ENCODE measurements at regions not wholly inside any gene's neighbourhood (a gene's known extent, or its start where the extent isn't known, plus 50 kb on each side); places are given as distances from the start of the nearest gene placed in this dataset.

DNA sequence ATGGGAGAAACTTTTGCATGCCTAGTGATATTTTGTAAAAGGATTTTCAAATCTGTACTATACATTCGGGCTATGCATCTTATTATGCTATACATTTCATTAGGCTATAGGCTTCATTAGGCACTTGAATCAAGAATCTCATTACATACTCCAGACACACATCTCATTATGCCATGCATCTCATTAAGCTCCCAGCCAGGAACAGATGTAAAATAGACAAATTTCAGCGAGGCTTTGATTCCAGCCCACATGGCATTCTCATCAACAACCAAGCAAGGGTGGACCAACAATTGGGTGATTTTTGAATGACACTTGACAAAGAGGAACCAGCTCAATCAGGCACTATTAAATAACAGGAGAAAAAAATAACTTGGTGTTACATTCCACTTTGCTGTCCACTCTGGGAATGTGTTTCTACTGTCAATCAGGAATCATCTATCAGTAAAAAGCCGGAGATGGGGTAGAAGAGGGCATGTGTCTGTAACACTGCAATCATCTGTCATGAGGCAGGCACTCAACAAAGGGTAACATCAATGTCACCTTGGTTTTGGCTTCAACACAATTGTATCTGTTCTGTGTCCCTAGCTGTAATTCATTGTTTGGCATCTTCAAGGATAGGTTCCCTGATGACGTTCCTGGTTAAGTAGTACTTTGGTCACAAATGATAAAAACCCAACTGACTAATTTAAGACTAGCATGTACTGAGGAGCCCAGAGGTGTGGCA is 498.6 kb downstream of the EPHA4 start:
- no peak overlapping the region for H3K4me3 ChIP-seq (ENCODE audit: low read depth, low read length)
- H3K9me3 ChIP-seq (ENCODE audit: control insufficient read depth, insufficient read depth, low read length) = peaks cover 9% of the 10 kb centered on the region
- no peaks in the 10 kb centered on the region for H3K36me3 ChIP-seq (ENCODE audit: control insufficient read depth, insufficient read depth, low read length)
- H3K9ac ChIP-seq (ENCODE audit: low read depth, low read length) = no peak overlapping the region
- H3K4me1 ChIP-seq (ENCODE audit: control insufficient read depth, insufficient read depth, low read length) = no peaks in the 10 kb centered on the region
- no peaks in the 10 kb centered on the region for H3K27me3 ChIP-seq (ENCODE audit: control insufficient read depth, insufficient read depth, low read length)

DNA sequence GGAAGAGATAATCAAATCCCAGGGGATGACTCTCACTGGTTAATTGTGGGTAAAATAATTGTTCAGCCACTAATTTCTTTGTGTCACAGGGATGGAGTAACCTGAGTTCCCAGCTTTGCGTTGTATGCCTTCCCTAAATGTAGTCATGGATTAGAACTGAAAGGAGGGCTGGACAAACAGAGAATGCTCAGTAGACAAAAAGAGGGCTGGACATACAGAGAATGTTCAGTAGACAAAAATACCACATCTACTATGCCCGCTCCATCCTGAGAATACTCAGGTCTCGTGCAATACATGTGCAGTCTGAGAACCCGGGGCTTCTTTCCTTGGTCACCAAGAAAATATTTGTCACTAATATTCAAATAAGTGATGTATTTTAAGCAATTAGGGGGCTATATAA is 497.9 kb downstream of the EPHA4 start:
- Histone ChIP-seq H3K27me3 (ENCODE audit: control insufficient read depth, insufficient read depth, low read length) (no peaks in the 10 kb centered on the region), H3K36me3 (ENCODE audit: control insufficient read depth, insufficient read depth, low read length) (no peaks in the 10 kb centered on the region), H3K4me3 (ENCODE audit: low read depth, low read length) (no peak overlapping the region), H3K9me3 (ENCODE audit: control insufficient read depth, insufficient read depth, low read length) (peaks cover 9% of the 10 kb centered on the region), H3K9ac (ENCODE audit: low read depth, low read length) (no peak overlapping the region), H3K4me1 (ENCODE audit: control insufficient read depth, insufficient read depth, low read length) (no peaks in the 10 kb centered on the region)

DNA sequence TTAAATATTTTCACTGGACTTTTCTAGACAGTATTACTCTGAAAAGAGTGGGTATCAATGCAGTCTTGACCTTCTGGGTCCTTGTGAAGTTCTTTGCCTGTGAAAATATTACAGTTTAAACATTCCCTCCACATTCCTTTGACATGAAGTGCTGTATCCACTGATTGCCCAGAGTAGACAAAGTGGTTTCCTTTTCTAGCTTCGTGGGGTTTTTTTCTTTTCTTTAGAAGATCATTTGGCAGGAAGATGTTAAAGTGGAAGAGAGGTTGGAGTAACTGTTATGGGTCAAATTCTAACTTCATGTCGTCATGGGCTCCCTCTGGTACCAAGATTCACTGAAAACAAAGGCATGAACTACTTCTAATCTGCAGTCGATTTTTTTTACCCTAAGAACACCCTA is 496.9 kb downstream of the EPHA4 start:
- H3K4me1 ChIP-seq (ENCODE audit: control insufficient read depth, insufficient read depth, low read length) = no peaks in the 10 kb centered on the region
- no peaks in the 10 kb centered on the region for H3K36me3 ChIP-seq (ENCODE audit: control insufficient read depth, insufficient read depth, low read length)
- H3K9me3 ChIP-seq (ENCODE audit: control insufficient read depth, insufficient read depth, low read length) = peaks cover 9% of the 10 kb centered on the region
- no peaks in the 10 kb centered on the region for H3K27me3 ChIP-seq (ENCODE audit: control insufficient read depth, insufficient read depth, low read length)
- H3K4me3 ChIP-seq (ENCODE audit: low read depth, low read length) = no peak overlapping the region
- no peak overlapping the region for H3K9ac ChIP-seq (ENCODE audit: low read depth, low read length)

DNA sequence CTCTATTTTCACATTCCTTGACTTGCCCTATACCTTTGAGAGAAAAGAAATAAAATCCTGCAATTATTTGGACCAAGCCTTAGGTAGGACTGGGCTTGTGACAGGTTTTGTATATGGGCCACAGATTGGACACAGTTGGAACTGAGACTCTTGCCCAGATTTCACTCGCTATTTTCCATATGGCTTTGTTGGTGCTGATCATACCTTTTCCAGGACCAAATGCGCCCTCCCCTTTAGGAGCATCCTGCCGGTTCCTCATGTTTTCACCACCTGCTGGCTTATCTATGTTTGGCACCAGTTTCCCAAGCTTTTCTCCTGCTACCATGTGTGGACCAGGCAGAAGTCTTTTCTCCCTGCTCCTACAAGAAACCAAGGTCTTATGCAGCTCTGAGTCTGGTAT is 494.9 kb downstream of the EPHA4 start:
- Histone ChIP-seq H3K9me3 (ENCODE audit: control insufficient read depth, insufficient read depth, low read length) (no peaks in the 10 kb centered on the region), H3K4me3 (ENCODE audit: low read depth, low read length) (no peak overlapping the region), H3K4me1 (ENCODE audit: control insufficient read depth, insufficient read depth, low read length) (no peaks in the 10 kb centered on the region), H3K36me3 (ENCODE audit: control insufficient read depth, insufficient read depth, low read length) (no peaks in the 10 kb centered on the region), H3K27me3 (ENCODE audit: control insufficient read depth, insufficient read depth, low read length) (no peaks in the 10 kb centered on the region), H3K9ac (ENCODE audit: low read depth, low read length) (no peak overlapping the region)

DNA sequence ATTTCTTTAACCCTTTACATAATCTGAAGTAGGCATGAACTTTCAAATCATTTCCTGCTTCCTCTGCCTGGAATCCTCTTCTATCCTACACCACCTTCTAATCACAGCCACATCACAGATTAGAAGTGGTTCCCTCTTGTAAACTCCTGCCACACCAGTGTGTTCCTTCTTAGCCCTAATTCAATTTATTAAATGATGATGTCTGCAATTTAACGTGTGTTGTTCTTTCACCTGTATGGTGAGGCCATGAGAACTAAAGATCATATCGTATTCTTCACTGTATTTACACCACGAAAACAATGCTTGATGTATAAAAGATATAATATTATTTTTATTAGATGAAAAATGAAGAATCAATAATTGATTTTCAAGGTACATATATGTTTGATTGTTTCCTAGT is 494.3 kb downstream of the EPHA4 start:
- no peaks in the 10 kb centered on the region for H3K36me3 ChIP-seq (ENCODE audit: control insufficient read depth, insufficient read depth, low read length)
- no peak overlapping the region for H3K4me3 ChIP-seq (ENCODE audit: low read depth, low read length)
- H3K9ac ChIP-seq (ENCODE audit: low read depth, low read length) = no peak overlapping the region
- no peaks in the 10 kb centered on the region for H3K9me3 ChIP-seq (ENCODE audit: control insufficient read depth, insufficient read depth, low read length)
- H3K4me1 ChIP-seq (ENCODE audit: control insufficient read depth, insufficient read depth, low read length) = no peaks in the 10 kb centered on the region
- no peaks in the 10 kb centered on the region for H3K27me3 ChIP-seq (ENCODE audit: control insufficient read depth, insufficient read depth, low read length)

DNA sequence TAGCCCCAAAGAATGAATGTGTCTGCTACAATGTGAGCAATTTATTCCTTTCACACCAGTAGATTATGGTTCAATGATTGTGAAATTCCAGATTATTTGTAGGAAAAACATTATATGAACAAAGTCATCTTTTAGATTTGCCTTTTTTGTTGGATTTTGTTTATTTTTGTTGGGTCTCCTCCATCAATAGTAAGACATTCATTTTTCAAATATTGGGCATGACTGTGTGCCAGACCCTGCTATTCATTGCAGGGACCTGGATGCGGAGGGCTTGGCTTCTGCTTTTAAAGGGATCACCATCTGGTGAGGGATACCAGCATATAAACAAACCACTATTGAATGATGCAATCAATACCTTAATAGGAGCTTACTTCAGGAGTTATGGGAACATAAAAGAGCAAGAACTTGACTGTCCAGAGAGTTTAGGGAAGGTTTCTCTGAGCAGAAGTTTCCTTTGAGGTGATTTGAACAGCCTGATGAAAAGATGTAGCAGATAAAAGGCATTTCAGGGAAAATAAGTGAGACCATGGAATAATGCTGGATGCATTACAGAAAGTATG is 486.7 kb downstream of the EPHA4 start:
- H3K9me3 ChIP-seq (ENCODE audit: control insufficient read depth, insufficient read depth, low read length) = no peaks in the 10 kb centered on the region
- H3K4me3 ChIP-seq (ENCODE audit: low read depth, low read length) = no peak overlapping the region
- no peaks in the 10 kb centered on the region for H3K4me1 ChIP-seq (ENCODE audit: control insufficient read depth, insufficient read depth, low read length)
- no peak overlapping the region for H3K9ac ChIP-seq (ENCODE audit: low read depth, low read length)
- H3K27me3 ChIP-seq (ENCODE audit: control insufficient read depth, insufficient read depth, low read length) = no peaks in the 10 kb centered on the region
- H3K36me3 ChIP-seq (ENCODE audit: control insufficient read depth, insufficient read depth, low read length) = no peaks in the 10 kb centered on the region

DNA sequence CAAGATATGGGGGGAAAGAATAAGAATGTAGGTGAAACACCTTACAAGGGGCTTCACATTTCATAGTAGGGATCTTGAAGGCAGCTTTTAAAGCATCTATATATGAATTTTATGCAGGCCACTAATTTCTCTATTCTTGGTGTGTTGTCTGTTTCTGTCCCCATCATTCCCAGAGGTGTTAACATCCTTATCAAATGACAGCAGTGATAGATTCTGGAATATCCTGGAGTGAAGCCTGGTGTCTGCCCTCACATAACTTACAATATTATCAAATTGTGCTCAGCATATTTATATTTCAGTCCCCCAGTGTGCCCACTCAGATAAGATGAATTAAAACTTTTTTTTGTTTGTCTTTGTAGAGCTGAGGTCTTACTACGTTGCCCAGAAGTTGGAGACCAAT is 486.2 kb downstream of the EPHA4 start:
- Histone ChIP-seq H3K4me1 (ENCODE audit: control insufficient read depth, insufficient read depth, low read length) (no peaks in the 10 kb centered on the region), H3K9me3 (ENCODE audit: control insufficient read depth, insufficient read depth, low read length) (no peaks in the 10 kb centered on the region), H3K9ac (ENCODE audit: low read depth, low read length) (no peak overlapping the region), H3K27me3 (ENCODE audit: control insufficient read depth, insufficient read depth, low read length) (no peaks in the 10 kb centered on the region), H3K36me3 (ENCODE audit: control insufficient read depth, insufficient read depth, low read length) (no peaks in the 10 kb centered on the region), H3K4me3 (ENCODE audit: low read depth, low read length) (no peak overlapping the region)

DNA sequence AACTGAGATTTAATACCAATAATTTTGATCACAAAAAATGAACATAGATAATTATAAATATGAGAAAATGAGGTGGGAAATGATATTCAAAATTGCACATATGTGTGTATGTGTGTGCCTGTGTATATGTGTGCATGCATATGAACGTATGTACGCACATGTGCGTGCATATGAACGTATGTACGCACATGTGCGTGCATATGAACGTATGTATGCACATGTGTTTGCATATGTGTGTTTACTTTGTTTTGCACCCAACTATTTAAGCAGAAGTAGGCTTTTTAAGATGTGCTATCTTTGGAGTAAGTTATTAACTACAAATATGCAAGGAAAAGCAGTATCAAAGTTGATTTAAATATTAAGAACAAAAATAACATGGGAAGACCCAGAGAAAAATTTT is 484.3 kb downstream of the EPHA4 start:
- no peaks in the 10 kb centered on the region for H3K4me1 ChIP-seq (ENCODE audit: control insufficient read depth, insufficient read depth, low read length)
- H3K36me3 ChIP-seq (ENCODE audit: control insufficient read depth, insufficient read depth, low read length) = no peaks in the 10 kb centered on the region

DNA sequence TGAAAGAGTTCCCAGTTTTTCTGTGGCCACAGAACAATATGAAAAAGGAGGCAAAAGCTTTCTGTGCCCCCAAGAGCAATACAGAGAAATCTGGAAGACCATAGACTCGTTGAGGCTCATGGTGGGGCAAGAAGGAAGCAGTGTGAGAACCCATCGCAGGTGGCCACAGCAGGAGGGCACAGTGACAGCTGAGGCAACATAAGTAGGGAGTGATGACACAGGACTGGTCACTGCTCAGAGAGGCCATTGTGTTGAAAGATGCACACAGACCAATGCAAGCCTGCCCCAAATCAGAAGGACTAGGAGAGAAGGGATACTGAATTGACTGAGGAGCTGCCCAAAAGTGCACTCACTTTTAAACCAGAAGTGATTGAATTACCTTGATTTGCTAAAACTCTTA is 483.6 kb downstream of the EPHA4 start:
- no peaks in the 10 kb centered on the region for H3K4me1 ChIP-seq (ENCODE audit: control insufficient read depth, insufficient read depth, low read length)

More for the DNA sequence above, 484.3 kb downstream of the EPHA4 start:
- H3K9ac ChIP-seq (ENCODE audit: low read depth, low read length) = no peak overlapping the region
- no peak overlapping the region for H3K4me3 ChIP-seq (ENCODE audit: low read depth, low read length)
- H3K27me3 ChIP-seq (ENCODE audit: control insufficient read depth, insufficient read depth, low read length) = no peaks in the 10 kb centered on the region
- no peaks in the 10 kb centered on the region for H3K9me3 ChIP-seq (ENCODE audit: control insufficient read depth, insufficient read depth, low read length)

DNA sequence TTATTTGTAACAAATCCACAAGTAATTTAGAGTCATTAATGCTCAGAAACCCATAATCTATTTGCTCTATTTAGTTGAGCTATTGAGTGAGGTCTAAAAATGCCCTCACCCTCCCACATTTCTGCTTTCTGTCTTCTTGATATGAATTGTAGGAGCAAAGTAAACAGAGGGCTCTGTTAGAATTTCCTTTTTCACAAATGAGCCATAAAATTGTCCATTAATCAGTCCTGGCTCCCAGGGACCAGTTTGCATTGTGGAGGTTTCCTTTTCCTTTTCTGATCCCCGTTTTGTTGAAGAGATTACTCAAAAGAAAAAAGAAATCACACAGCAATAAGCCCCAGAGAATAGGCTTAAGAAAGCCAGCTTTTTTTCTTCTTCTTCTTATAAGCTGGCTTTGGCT is 476.7 kb downstream of the EPHA4 start:
- Histone ChIP-seq H3K27me3 (ENCODE audit: control insufficient read depth, insufficient read depth, low read length) (no peaks in the 10 kb centered on the region), H3K9me3 (ENCODE audit: control insufficient read depth, insufficient read depth, low read length) (no peaks in the 10 kb centered on the region), H3K9ac (ENCODE audit: low read depth, low read length) (no peak overlapping the region), H3K4me1 (ENCODE audit: control insufficient read depth, insufficient read depth, low read length) (no peaks in the 10 kb centered on the region), H3K36me3 (ENCODE audit: control insufficient read depth, insufficient read depth, low read length) (no peaks in the 10 kb centered on the region), H3K4me3 (ENCODE audit: low read depth, low read length) (no peak overlapping the region)

More for the DNA sequence above, 483.6 kb downstream of the EPHA4 start:
- no peaks in the 10 kb centered on the region for H3K27me3 ChIP-seq (ENCODE audit: control insufficient read depth, insufficient read depth, low read length)
- H3K36me3 ChIP-seq (ENCODE audit: control insufficient read depth, insufficient read depth, low read length) = no peaks in the 10 kb centered on the region
- H3K4me3 ChIP-seq (ENCODE audit: low read depth, low read length) = no peak overlapping the region
- no peaks in the 10 kb centered on the region for H3K9me3 ChIP-seq (ENCODE audit: control insufficient read depth, insufficient read depth, low read length)
- H3K9ac ChIP-seq (ENCODE audit: low read depth, low read length) = no peak overlapping the region

DNA sequence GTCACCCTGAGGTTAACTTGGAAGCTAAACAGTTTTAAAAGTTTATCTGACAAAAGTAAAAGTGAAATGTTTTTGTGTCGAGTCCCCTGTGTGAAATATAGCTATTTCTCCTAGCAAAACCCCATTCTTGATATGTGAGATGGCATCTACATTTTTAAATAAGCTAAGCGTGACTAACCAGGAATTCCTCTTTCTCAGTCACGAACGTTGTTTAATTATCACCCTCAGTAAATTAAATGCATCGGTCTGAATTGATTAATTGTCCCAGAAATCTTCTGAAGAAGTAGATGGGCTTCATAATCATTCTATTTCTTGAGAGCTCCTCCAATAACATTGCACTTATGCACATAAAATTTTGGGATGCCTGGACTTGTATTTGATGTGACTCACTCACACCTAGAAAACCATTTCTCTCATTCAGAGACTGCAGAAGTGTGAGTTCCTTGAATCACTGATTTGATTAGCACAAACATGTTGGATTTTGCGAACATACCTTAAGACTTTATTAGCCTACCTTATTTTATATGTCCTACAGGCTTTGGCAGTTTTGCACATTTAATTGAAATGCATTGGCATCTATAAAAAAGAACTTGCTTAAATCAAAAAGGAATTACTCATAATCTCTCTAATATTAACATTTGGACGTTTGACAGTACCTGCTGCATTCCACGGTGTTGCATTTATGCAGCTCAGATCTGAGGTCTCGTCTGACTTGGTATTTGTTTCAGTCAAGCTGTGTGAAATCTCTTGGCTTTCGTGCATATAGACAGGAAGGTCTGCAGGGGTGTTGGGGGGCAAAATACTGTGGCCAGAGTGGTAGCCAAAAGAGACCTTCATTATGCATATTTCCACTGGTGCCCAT is 475.2 kb downstream of the EPHA4 start:
- H3K9ac ChIP-seq (ENCODE audit: low read depth, low read length) = no peak overlapping the region
- H3K4me3 ChIP-seq (ENCODE audit: low read depth, low read length) = no peak overlapping the region
- no peaks in the 10 kb centered on the region for H3K9me3 ChIP-seq (ENCODE audit: control insufficient read depth, insufficient read depth, low read length)

DNA sequence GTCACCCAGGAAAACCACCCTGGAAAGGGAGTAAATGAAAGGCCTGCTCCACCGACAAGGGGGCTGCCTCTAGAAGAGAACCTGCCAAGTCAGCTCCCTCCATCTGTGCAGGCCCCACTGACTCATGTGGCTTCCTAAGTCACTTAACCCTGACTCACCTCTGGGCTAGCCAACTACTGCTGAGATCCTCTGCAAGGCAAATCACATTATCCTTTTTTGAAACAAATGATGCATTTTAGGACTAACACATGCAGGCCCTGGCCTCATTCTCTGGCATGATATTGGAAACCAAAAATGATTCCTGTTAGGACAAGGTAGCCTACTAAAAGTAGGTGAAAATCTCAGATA is 474.6 kb downstream of the EPHA4 start:
- Histone ChIP-seq H3K36me3 (ENCODE audit: control insufficient read depth, insufficient read depth, low read length) (no peaks in the 10 kb centered on the region), H3K27me3 (ENCODE audit: control insufficient read depth, insufficient read depth, low read length) (no peaks in the 10 kb centered on the region), H3K4me1 (ENCODE audit: control insufficient read depth, insufficient read depth, low read length) (no peaks in the 10 kb centered on the region), H3K9me3 (ENCODE audit: control insufficient read depth, insufficient read depth, low read length) (no peaks in the 10 kb centered on the region), H3K4me3 (ENCODE audit: low read depth, low read length) (no peak overlapping the region), H3K9ac (ENCODE audit: low read depth, low read length) (no peak overlapping the region)

More for the DNA sequence above, 475.2 kb downstream of the EPHA4 start:
- Histone ChIP-seq H3K27me3 (ENCODE audit: control insufficient read depth, insufficient read depth, low read length) (no peaks in the 10 kb centered on the region), H3K4me1 (ENCODE audit: control insufficient read depth, insufficient read depth, low read length) (no peaks in the 10 kb centered on the region), H3K36me3 (ENCODE audit: control insufficient read depth, insufficient read depth, low read length) (no peaks in the 10 kb centered on the region)
